Fibroblast of lung (primary cell): ENCODE measurements at regions not wholly inside any gene's neighbourhood (a gene's known extent, or its start where the extent isn't known, plus 50 kb on each side); places are given as distances from the start of the nearest gene placed in this dataset.

Experiments used
- DNase-seq, 2 donors: peaks; one replicate each; pipeline versions ENCODE4 v3.0.0 to v3.0.0-alpha.2; 2010; ENCODE audit warnings: low read depth in 2 of 2
- H2AFZ ChIP-seq: 2 replicates; pipeline ENCODE4 v1.5.1; 2012; ENCODE audit warnings: low read length, control low read depth, inconsistent platforms
- H3K27ac ChIP-seq: 2 replicates; pipeline ENCODE4 v1.5.1; 2011; ENCODE audit warnings: low read length, control low read depth; ENCODE audit not compliant: insufficient read depth
- H3K27me3 ChIP-seq: 2 replicates; pipeline ENCODE4 v1.5.1; 2011; ENCODE audit warnings: mild to moderate bottlenecking, low read length; ENCODE audit not compliant: control insufficient read depth, insufficient read depth
- H3K36me3 ChIP-seq: 2 replicates; pipeline ENCODE4 v1.5.1; 2011; ENCODE audit warnings: low read length; ENCODE audit not compliant: control insufficient read depth, insufficient read depth
- H3K4me1 ChIP-seq: 2 replicates; pipeline ENCODE4 v1.5.1; 2011; ENCODE audit warnings: low read length; ENCODE audit not compliant: control insufficient read depth, insufficient read depth; ENCODE audit errors: extremely low read depth
- H3K4me2 ChIP-seq: 2 replicates; pipeline ENCODE4 v1.5.1; 2011; ENCODE audit warnings: low read length, control low read depth; ENCODE audit not compliant: insufficient read depth; ENCODE audit errors: extremely low read depth
- H3K4me3 ChIP-seq, 4 experiments: fragments of 200-600 bp in 1 of 4; sonication (generic) in 1 of 4; replicated peaks in 1 of 4; 2 replicates each; pipeline ENCODE4 v1.5.1; 2011 to 2016; ENCODE audit warnings: low read length in 4 of 4, low read depth in 3 of 4, mild to moderate bottlenecking in 3 of 4, control low read depth in 2 of 4, inconsistent platforms in 1 of 4, mixed read lengths in 1 of 4; ENCODE audit not compliant: insufficient read depth in 1 of 4; ENCODE audit errors: control extremely low read depth in 1 of 4
- H3K79me2 ChIP-seq: 2 replicates; pipeline ENCODE4 v1.5.1; 2012; ENCODE audit warnings: mild to moderate bottlenecking, low read length, inconsistent platforms; ENCODE audit not compliant: control insufficient read depth, insufficient read depth
- H3K9ac ChIP-seq: 2 replicates; pipeline ENCODE4 v1.5.1; 2011; ENCODE audit warnings: mild to moderate bottlenecking, low read length, control low read depth; ENCODE audit not compliant: insufficient read depth
- H3K9me3 ChIP-seq: 2 replicates; pipeline ENCODE4 v1.5.1; 2012; ENCODE audit warnings: low read depth, low read length; ENCODE audit not compliant: control insufficient read depth, insufficient read depth
- H4K20me1 ChIP-seq: 2 replicates; pipeline ENCODE4 v1.5.1; 2011; ENCODE audit warnings: low read length; ENCODE audit not compliant: control insufficient read depth, insufficient read depth; ENCODE audit errors: extremely low read depth
- CTCF ChIP-seq, 2 donors: IDR thresholded peaks in 1 of 2; conservative IDR thresholded peaks in 1 of 2; 1 replicate in 1 of 2; 2 replicates in 1 of 2; pipeline ENCODE4 v1.5.1; 2011 to 2012; ENCODE audit warnings: low read length in 2 of 2, control low read depth in 1 of 2, inconsistent platforms in 1 of 2, low read depth in 1 of 2, mild to moderate bottlenecking in 1 of 2
- EZH2 ChIP-seq: IDR thresholded peaks from 2 replicates; pipeline ENCODE4 v1.5.1; 2012; ENCODE audit warnings: low read length, control low read depth, mild to moderate bottlenecking; ENCODE audit errors: missing control alignments

GRCh38 chr7:153190452-153190851, 430.9 kb downstream of the ACTR3B start:
- H4K20me1 ChIP-seq = no peaks in the 10 kb centered on the region
- no peak overlapping the region for H3K27ac ChIP-seq
- no peak overlapping the region for H3K4me3 ChIP-seq
- H3K4me2 ChIP-seq = no peak overlapping the region
- no peak overlapping the region for H3K9ac ChIP-seq
- no peak for DNase-seq
- H3K4me1 ChIP-seq = no peaks in the 10 kb centered on the region
- TF ChIP-seq EZH2 = no peak
- no peak for TF ChIP-seq CTCF (conservative IDR thresholded peaks at IDR 0.05 in 1 of 2, IDR thresholded peaks at IDR 0.05 in 1 of 2; ENCODE audit: low read depth in 1 of 2, low read length in 2 of 2)
- no peaks in the 10 kb centered on the region for H3K27me3 ChIP-seq
- no peak overlapping the region for H2AFZ ChIP-seq
- H3K36me3 ChIP-seq = no peaks in the 10 kb centered on the region
- H3K79me2 ChIP-seq = no peaks in the 10 kb centered on the region
- H3K9me3 ChIP-seq = no peaks in the 10 kb centered on the region

- H3K4me2 ChIP-seq = no peak overlapping the region
- no peak for TF ChIP-seq CTCF (conservative IDR thresholded peaks at IDR 0.05 in 1 of 2, IDR thresholded peaks at IDR 0.05 in 1 of 2; ENCODE audit: low read depth in 1 of 2, low read length in 2 of 2)
- TF ChIP-seq EZH2 = no peak
- no peaks in the 10 kb centered on the region for H3K36me3 ChIP-seq
These were observed 431.4 kb downstream of the ACTR3B start for GRCh38 chr7:153190986-153191385.

GRCh38 chr7:153193144-153193595, 433.6 kb downstream of the ACTR3B start:
- no peak for TF ChIP-seq EZH2
- TF ChIP-seq CTCF (conservative IDR thresholded peaks at IDR 0.05 in 1 of 2, IDR thresholded peaks at IDR 0.05 in 1 of 2; ENCODE audit: low read depth in 1 of 2, low read length in 2 of 2) = no peak
- Histone ChIP-seq H2AFZ (no peak overlapping the region), H3K9me3 (no peaks in the 10 kb centered on the region), H3K4me1 (no peaks in the 10 kb centered on the region), H3K79me2 (no peaks in the 10 kb centered on the region), H3K27ac (no peak overlapping the region), H3K36me3 (no peaks in the 10 kb centered on the region), H3K9ac (no peak overlapping the region), H3K4me2 (no peak overlapping the region), H3K27me3 (no peaks in the 10 kb centered on the region), H4K20me1 (no peaks in the 10 kb centered on the region), H3K4me3 (no peak overlapping the region)
- DNase-seq = no peak

More at GRCh38 chr7:153190986-153191385, 431.4 kb downstream of the ACTR3B start:
- Histone ChIP-seq H3K4me1 (no peaks in the 10 kb centered on the region), H2AFZ (no peak overlapping the region), H4K20me1 (no peaks in the 10 kb centered on the region), H3K27me3 (no peaks in the 10 kb centered on the region), H3K79me2 (no peaks in the 10 kb centered on the region), H3K27ac (no peak overlapping the region), H3K9ac (no peak overlapping the region), H3K9me3 (no peaks in the 10 kb centered on the region), H3K4me3 (no peak overlapping the region)
- no peak for DNase-seq
